HCT116 (cell line): ENCODE measurements at regions not wholly inside any gene's neighbourhood (a gene's known extent, or its start where the extent isn't known, plus 50 kb on each side); places are given as distances from the start of the nearest gene placed in this dataset.

Source experiments
- ATAC-seq: fragments of 200-7000 bp; cut with Tn5 transposase; 2 replicates; pipeline ENCODE4 v1.9.1; 2020; ENCODE audit warnings: mild to moderate bottlenecking, moderate library complexity
- BruUV-seq: library from RNA; stranded (reverse); fragments of 400-500 nt; replicated peaks from 2 replicates; lab custom pipeline; 2021; lab: Mats Ljungman, UMichigan
- CTCF ChIA-PET: fragments of 300-600 bp; sonication (Branson Sonifier 250); formaldehyde crosslinking; loops from one replicate; lab custom pipeline; 2021; ENCODE audit warnings: antibody characterized with exemption; lab: Charles Lee
- POLR2A ChIA-PET: fragments of 300-600, 350-600 bp; sonication (Branson Sonifier 250); formaldehyde crosslinking; loops from one replicate; lab custom pipeline; 2021; ENCODE audit warnings: antibody characterized with exemption; lab: Charles Lee
- RAD21 ChIA-PET, 2 experiments: fragments of 300-600 bp; sonication (Branson Sonifier 250); formaldehyde crosslinking; loops; one replicate each; lab custom pipeline; 2023; ENCODE audit warnings: low total read pairs in 2 of 2; ENCODE audit not compliant: uncharacterized antibody in 2 of 2, unreplicated experiment in 2 of 2, low non-redundant PET in 1 of 2; lab: Charles Lee
- DNase-seq: peaks from one replicate; pipeline ENCODE4 v3.0.0-alpha.2; 2010; ENCODE audit warnings: low read depth, low spot score
- H2AFZ ChIP-seq: fragments of 200-600 bp; shearing (Covaris generic), sonication (generic); 2 replicates; pipeline ENCODE4 v1.6.1; 2017; ENCODE audit warnings: low read depth, mixed run types, mixed read lengths, antibody characterized with exemption, low read length; ENCODE audit not compliant: poor library complexity, severe bottlenecking
- H3K27ac ChIP-seq: 2 replicates; pipeline ENCODE4 v1.5.1; 2012; ENCODE audit warnings: low read depth, low read length
- H3K27me3 ChIP-seq: fragments of 200-600 bp; sonication (generic); 2 replicates; pipeline ENCODE4 v1.6.1; 2016; ENCODE audit warnings: mixed run types, low read length, mixed read lengths; ENCODE audit not compliant: insufficient read depth
- H3K36me3 ChIP-seq, 2 experiments: fragments of 200-500 bp in 1 of 2; fragments of 200-600 bp in 1 of 2; sonication (Bioruptor generic) in 1 of 2; sonication (generic) in 1 of 2; 2 replicates each; pipeline versions ENCODE4 v1.5.1 to v1.6.1; 2014 to 2016; ENCODE audit warnings: low read length in 2 of 2, inconsistent platforms in 1 of 2, mixed read lengths in 1 of 2, mixed run types in 1 of 2; ENCODE audit not compliant: insufficient read depth in 2 of 2, control insufficient read depth in 1 of 2
- H3K4me1 ChIP-seq, 2 experiments: fragments of 200-600 bp in 1 of 2; sonication (generic) in 1 of 2; 2 replicates each; pipeline versions ENCODE4 v1.5.1 to v1.6.1; 2012 to 2017; ENCODE audit warnings: low read length in 2 of 2, inconsistent platforms in 1 of 2, mild to moderate bottlenecking in 1 of 2, mixed read lengths in 1 of 2, mixed run types in 1 of 2, moderate library complexity in 1 of 2; ENCODE audit not compliant: insufficient read depth in 2 of 2, control insufficient read depth in 1 of 2
- H3K4me2 ChIP-seq: fragments of 200-600 bp; sonication (generic); 2 replicates; pipeline ENCODE4 v1.6.1; 2017; ENCODE audit warnings: mixed run types, low read length, mixed read lengths
- H3K4me3 ChIP-seq, 2 experiments: fragments of 200-600 bp in 1 of 2; sonication (generic) in 1 of 2; replicated peaks in 1 of 2; 2 replicates each; pipeline ENCODE4 v1.5.1; 2011 to 2016; ENCODE audit warnings: low read length in 2 of 2, control low read depth in 1 of 2, low read depth in 1 of 2, mild to moderate bottlenecking in 1 of 2, mixed read lengths in 1 of 2, mixed run types in 1 of 2
- H3K79me2 ChIP-seq: fragments of 200-600 bp; sonication (generic); 2 replicates; pipeline ENCODE4 v1.6.1; 2017; ENCODE audit warnings: mild to moderate bottlenecking, mixed run types, low read length, moderate library complexity, mixed read lengths; ENCODE audit not compliant: insufficient read depth
- H3K9ac ChIP-seq: fragments of 200-600 bp; sonication (generic); 2 replicates; pipeline ENCODE4 v1.6.1; 2016; ENCODE audit warnings: low read length, mixed read lengths
- H3K9me2 ChIP-seq: fragments of 200-600 bp; sonication (generic), shearing (Covaris generic); 2 replicates; pipeline ENCODE4 v1.6.1; 2017; ENCODE audit warnings: mixed run types, mild to moderate bottlenecking, moderate library complexity; ENCODE audit not compliant: insufficient read depth
- H3K9me3 ChIP-seq, 2 experiments: fragments of 200-500 bp in 1 of 2; fragments of 200-600 bp in 1 of 2; sonication (Bioruptor generic) in 1 of 2; sonication (generic) in 1 of 2; 2 replicates each; pipeline ENCODE4 v1.6.1; 2014 to 2017; ENCODE audit warnings: low read length in 2 of 2, mixed read lengths in 2 of 2, inconsistent platforms in 1 of 2, low read depth in 1 of 2, mild to moderate bottlenecking in 1 of 2, mixed run types in 1 of 2, moderate library complexity in 1 of 2; ENCODE audit not compliant: control insufficient read depth in 1 of 2, insufficient read depth in 1 of 2
- H4K20me1 ChIP-seq: fragments of 200-600 bp; sonication (generic), shearing (Covaris generic); 2 replicates; pipeline ENCODE4 v1.6.1; 2017; ENCODE audit warnings: mixed run types, mild to moderate bottlenecking, moderate library complexity; ENCODE audit not compliant: insufficient read depth
- ATF3 ChIP-seq: IDR thresholded peaks from 2 replicates; pipeline ENCODE4 v1.6.1; 2012
- CBX3 ChIP-seq: IDR thresholded peaks from 2 replicates; pipeline ENCODE4 v1.6.1; 2012; ENCODE audit warnings: low read depth
- CEBPB ChIP-seq: IDR thresholded peaks from 2 replicates; pipeline ENCODE4 v1.6.1; 2012; ENCODE audit warnings: low read depth
- CTCF ChIP-seq, 3 experiments: fragments of 200-600 bp in 1 of 3; sonication (generic) in 1 of 3; IDR thresholded peaks in 2 of 3; conservative IDR thresholded peaks in 1 of 3; 2 replicates each; pipeline ENCODE4 v1.5.1; 2012 to 2017; ENCODE audit warnings: low read depth in 2 of 3, low read length in 2 of 3, antibody characterized with exemption in 1 of 3, borderline replicate concordance in 1 of 3, control low read depth in 1 of 3, mild to moderate bottlenecking in 1 of 3, mixed read lengths in 1 of 3, mixed run types in 1 of 3, moderate library complexity in 1 of 3; ENCODE audit not compliant: insufficient read depth in 1 of 3
- EGR1 ChIP-seq: IDR thresholded peaks from 2 replicates; pipeline ENCODE4 v1.6.1; 2012; ENCODE audit warnings: low read depth
- ELF1 ChIP-seq: IDR thresholded peaks from 2 replicates; pipeline ENCODE4 v1.6.1; 2012; ENCODE audit warnings: low read depth, borderline replicate concordance
- FOSL1 ChIP-seq: IDR thresholded peaks from 2 replicates; pipeline ENCODE4 v1.6.1; 2012; ENCODE audit warnings: low read depth
- JUND ChIP-seq: IDR thresholded peaks from 2 replicates; pipeline ENCODE4 v1.6.1; 2012
- MAX ChIP-seq: IDR thresholded peaks from 2 replicates; pipeline ENCODE4 v1.6.1; 2012
- POLR2A ChIP-seq: IDR thresholded peaks from 2 replicates; pipeline ENCODE4 v1.7.0; 2011; ENCODE audit warnings: borderline replicate concordance; ENCODE audit not compliant: insufficient read depth, insufficient read length; ENCODE audit errors: extremely low read depth
- POLR2AphosphoS5 ChIP-seq: IDR thresholded peaks from 2 replicates; pipeline ENCODE4 v1.6.1; 2011; ENCODE audit warnings: mild to moderate bottlenecking, low read depth, low read length, moderate library complexity
- REST ChIP-seq: IDR thresholded peaks from 2 replicates; pipeline ENCODE4 v1.6.1; 2012; ENCODE audit warnings: low read depth
- SIN3A ChIP-seq: IDR thresholded peaks from 2 replicates; pipeline ENCODE4 v1.6.1; 2012; ENCODE audit warnings: low read depth
- SRF ChIP-seq: IDR thresholded peaks from 2 replicates; pipeline ENCODE4 v1.6.1; 2012; ENCODE audit warnings: low read depth
- TCF7L2 ChIP-seq: IDR thresholded peaks from 2 replicates; pipeline ENCODE4 v1.7.0; 2011; ENCODE audit warnings: borderline replicate concordance, inconsistent platforms; ENCODE audit not compliant: insufficient read depth, insufficient read length; ENCODE audit errors: extremely low read depth
- YY1 ChIP-seq: IDR thresholded peaks from 2 replicates; pipeline ENCODE4 v1.6.1; 2011; ENCODE audit warnings: low read length, low read depth, moderate library complexity, mild to moderate bottlenecking; ENCODE audit not compliant: insufficient replicate concordance; ENCODE audit errors: extremely low read depth
- ZBTB33 ChIP-seq: IDR thresholded peaks from 2 replicates; pipeline ENCODE4 v1.6.1; 2011; ENCODE audit warnings: mild to moderate bottlenecking, low read length, moderate library complexity; ENCODE audit not compliant: insufficient replicate concordance; ENCODE audit errors: extremely low read depth
- ZFX ChIP-seq: fragments of 450-650 bp; IDR thresholded peaks from 2 replicates; pipeline ENCODE4 v1.6.1; 2017
- ZNF274 ChIP-seq: fragments of 200-500 bp; sonication (Bioruptor generic); IDR thresholded peaks from 2 replicates; pipeline ENCODE4 v1.6.1; 2014; ENCODE audit warnings: mild to moderate bottlenecking, low read depth, low read length, inconsistent platforms
- intact Hi-C: fragments of 100-400 bp; cut with micrococcal nuclease; formaldehyde crosslinking; loops from 2 replicates; pipeline ENCODE4 v1.10.0; 2022

GRCh38 chr18:38944446-38945024 is 1378.9 kb upstream of the CELF4 start:
- H3K79me2 ChIP-seq = no peaks in the 10 kb centered on the region
- peaks cover 0 to 14% of the 10 kb centered on the region in 2 experiments; a peak in 2 of 4 replicates for H3K4me1 ChIP-seq
- intact Hi-C loops = no loop called here
- ChIA-PET POLR2A (no interaction called here), RAD21 (no interaction called here), CTCF (no interaction called here)
- H3K9me2 ChIP-seq = no peaks in the 10 kb centered on the region
- TF ChIP-seq MAX (no peak), ELF1 (no peak), REST (no peak), ZNF274 (no peak), POLR2AphosphoS5 (no peak), YY1 (no peak), TCF7L2 (no peak), ZFX (no peak), ATF3 (no peak), JUND (no peak), CTCF (IDR thresholded peaks at IDR 0.05 in 2 of 3, conservative IDR thresholded peaks at IDR 0.05 in 1 of 3; ENCODE audit: borderline replicate concordance in 1 of 3, insufficient read depth in 1 of 3, low read depth in 2 of 3, low read length in 2 of 3) (no peak), POLR2A (no peak), SRF (no peak), CEBPB (no peak), EGR1 (no peak), CBX3 (no peak), FOSL1 (no peak), SIN3A (no peak), ZBTB33 (no peak)
- H3K36me3 ChIP-seq = no peaks in the 10 kb centered on the region
- no peak overlapping the region for H3K27ac ChIP-seq
- H2AFZ ChIP-seq = no peak overlapping the region
- no peak for ATAC-seq
- no peak for DNase-seq
- no peaks in the 10 kb centered on the region for H3K27me3 ChIP-seq
- H4K20me1 ChIP-seq = no peaks in the 10 kb centered on the region
- no peak overlapping the region for H3K4me3 ChIP-seq
- BruUV-seq = no TSS peak
- no peak overlapping the region for H3K4me2 ChIP-seq
- H3K9ac ChIP-seq = no peak overlapping the region
- no peaks in the 10 kb centered on the region for H3K9me3 ChIP-seq
